H9 (cell line): ENCODE measurements at regions not wholly inside any gene's neighbourhood (a gene's known extent, or its start where the extent isn't known, plus 50 kb on each side); places are given as distances from the start of the nearest gene placed in this dataset.

Experiments used
- DNase-seq: peaks from one replicate; pipeline ENCODE4 v3.0.0-alpha.2; 2017
- H2AFZ ChIP-seq: one replicate; pipeline ENCODE4 v1.6.1; 2013; ENCODE audit warnings: mild to moderate bottlenecking, low read length, control low read depth, moderate library complexity
- H2AK5ac ChIP-seq: 2 replicates; pipeline ENCODE4 v1.6.1; 2013; ENCODE audit warnings: low read length, control low read depth, mixed read lengths; ENCODE audit not compliant: insufficient read length
- H2BK120ac ChIP-seq: one replicate; pipeline ENCODE4 v1.6.1; 2013; ENCODE audit warnings: low read depth, mild to moderate bottlenecking, low read length, control low read depth, inconsistent platforms; ENCODE audit not compliant: poor library complexity, severe bottlenecking
- H2BK12ac ChIP-seq: 2 replicates; pipeline ENCODE4 v1.6.1; 2013; ENCODE audit warnings: low read length, control low read depth, mixed read lengths, low read depth; ENCODE audit not compliant: insufficient read length
- H2BK15ac ChIP-seq: 2 replicates; pipeline ENCODE4 v1.6.1; 2013; ENCODE audit warnings: low read depth, low read length, control low read depth
- H2BK20ac ChIP-seq: one replicate; pipeline ENCODE4 v1.6.1; 2013; ENCODE audit warnings: low read depth, mild to moderate bottlenecking, low read length, control low read depth, inconsistent platforms; ENCODE audit not compliant: poor library complexity, severe bottlenecking
- H2BK5ac ChIP-seq: 2 replicates; pipeline ENCODE4 v1.6.1; 2013; ENCODE audit warnings: low read length, control low read depth, mixed read lengths; ENCODE audit not compliant: insufficient read length
- H3K14ac ChIP-seq: 2 replicates; pipeline ENCODE4 v1.6.1; 2013; ENCODE audit warnings: low read length, control low read depth; ENCODE audit not compliant: insufficient read depth
- H3K18ac ChIP-seq: 2 replicates; pipeline ENCODE4 v1.6.1; 2013; ENCODE audit warnings: low read depth, mild to moderate bottlenecking, mixed read lengths, low read length, control low read depth; ENCODE audit not compliant: insufficient read length
- H3K23ac ChIP-seq: 2 replicates; pipeline ENCODE4 v1.6.1; 2013; ENCODE audit warnings: low read length, control low read depth, mixed read lengths, low read depth; ENCODE audit not compliant: insufficient read length
- H3K23me2 ChIP-seq: 2 replicates; pipeline ENCODE4 v1.6.1; 2013; ENCODE audit warnings: low read depth, mild to moderate bottlenecking, mixed read lengths, low read length, control low read depth; ENCODE audit not compliant: insufficient read length, poor library complexity, severe bottlenecking
- H3K27ac ChIP-seq: 2 replicates; pipeline ENCODE4 v1.5.1; 2013; ENCODE audit warnings: low read length, control low read depth, mixed read lengths, low read depth; ENCODE audit not compliant: insufficient read length
- H3K27me3 ChIP-seq: 2 replicates; pipeline ENCODE4 v1.6.1; 2013; ENCODE audit warnings: low read length, control low read depth, inconsistent platforms; ENCODE audit not compliant: insufficient read depth
- H3K4ac ChIP-seq: 2 replicates; pipeline ENCODE4 v1.6.1; 2013; ENCODE audit warnings: low read depth, mild to moderate bottlenecking, control low read depth, inconsistent platforms, low read length, moderate library complexity
- H3K4me1 ChIP-seq: 2 replicates; pipeline ENCODE4 v1.6.1; 2013; ENCODE audit warnings: low read length, control low read depth, inconsistent platforms; ENCODE audit not compliant: insufficient read depth
- H3K4me2 ChIP-seq: 2 replicates; pipeline ENCODE4 v1.6.1; 2013; ENCODE audit warnings: low read length, control low read depth, mixed read lengths; ENCODE audit not compliant: insufficient read length, insufficient read depth
- H3K56ac ChIP-seq: 2 replicates; pipeline ENCODE4 v1.6.1; 2013; ENCODE audit warnings: low read depth, mild to moderate bottlenecking, mixed read lengths, low read length, control low read depth; ENCODE audit not compliant: insufficient read length
- H3K79me1 ChIP-seq: 2 replicates; pipeline ENCODE4 v1.6.1; 2013; ENCODE audit warnings: low read depth, mild to moderate bottlenecking, moderate library complexity, low read length, control low read depth, inconsistent platforms; ENCODE audit not compliant: insufficient read depth, poor library complexity, severe bottlenecking
- H3K79me2 ChIP-seq: 2 replicates; pipeline ENCODE4 v1.6.1; 2013; ENCODE audit warnings: low read length, control low read depth, inconsistent platforms; ENCODE audit not compliant: insufficient read depth
- H3K9ac ChIP-seq: 2 replicates; pipeline ENCODE4 v1.6.1; 2013; ENCODE audit warnings: low read length, control low read depth, mixed read lengths; ENCODE audit not compliant: insufficient read length; ENCODE audit errors: extremely low read depth
- H3K9me3 ChIP-seq: one replicate; pipeline ENCODE4 v1.6.1; 2013; ENCODE audit warnings: low read depth, low read length, inconsistent platforms; ENCODE audit not compliant: control insufficient read depth
- H3T11ph ChIP-seq: one replicate; pipeline ENCODE4 v1.6.1; 2013; ENCODE audit warnings: mild to moderate bottlenecking, low read length, control low read depth, inconsistent platforms
- H4K20me1 ChIP-seq: one replicate; pipeline ENCODE4 v1.6.1; 2013; ENCODE audit not compliant: control insufficient read depth, insufficient read length, insufficient read depth
- H4K5ac ChIP-seq: 2 replicates; pipeline ENCODE4 v1.6.1; 2013; ENCODE audit warnings: low read depth, mild to moderate bottlenecking, mixed read lengths, low read length, control low read depth; ENCODE audit not compliant: insufficient read length
- H4K8ac ChIP-seq: replicated peaks from 2 replicates; pipeline ENCODE4 v1.6.1; 2013; ENCODE audit warnings: low read length, control low read depth, mixed read lengths, low read depth; ENCODE audit not compliant: insufficient read length
- H4K91ac ChIP-seq: 2 replicates; pipeline ENCODE4 v1.6.1; 2013; ENCODE audit warnings: low read depth, mild to moderate bottlenecking, moderate library complexity, mixed read lengths, low read length, control low read depth; ENCODE audit not compliant: insufficient read length
- H3K27ac Mint-ChIP-seq, 3 experiments: 2 replicates in 2 of 3; 3 replicates in 1 of 3; pipeline ENCODE4 v1.8.0; 2020 to 2021; ENCODE audit warnings: mixed read lengths in 3 of 3, mild to moderate bottlenecking in 1 of 3, moderate library complexity in 1 of 3
- H3K27me3 Mint-ChIP-seq: 2 replicates; pipeline ENCODE4 v1.8.0; 2021; ENCODE audit warnings: low read depth, mild to moderate bottlenecking, moderate library complexity, mixed read lengths
- H3K36me3 Mint-ChIP-seq, 3 experiments: 2 replicates in 2 of 3; 3 replicates in 1 of 3; pipeline ENCODE4 v1.8.0; 2020 to 2021; ENCODE audit warnings: low read depth in 3 of 3, mixed read lengths in 3 of 3; ENCODE audit not compliant: insufficient read depth in 1 of 3
- H3K4me1 Mint-ChIP-seq, 2 experiments: 2 replicates each; pipeline ENCODE4 v1.8.0; 2020; ENCODE audit warnings: mixed read lengths in 2 of 2
- H3K4me3 Mint-ChIP-seq, 2 experiments: 2 replicates in 1 of 2; 3 replicates in 1 of 2; pipeline ENCODE4 v1.8.0; 2020 to 2021; ENCODE audit warnings: mild to moderate bottlenecking in 2 of 2, mixed read lengths in 2 of 2, moderate library complexity in 1 of 2
- H3K9me3 Mint-ChIP-seq, 2 experiments: 2 replicates in 1 of 2; 3 replicates in 1 of 2; pipeline ENCODE4 v1.8.0; 2020; ENCODE audit warnings: mild to moderate bottlenecking in 2 of 2, mixed read lengths in 2 of 2, moderate library complexity in 1 of 2
- CTCF ChIP-seq: fragments of 200-600 bp; sonication (generic); conservative IDR thresholded peaks from 3 replicates; pipeline ENCODE4 v1.8.0; 2021; ENCODE audit warnings: antibody characterized with exemption, mild to moderate bottlenecking
- WGBS: extraction: QIAGEN DNeasy Blood & Tissue Kit; methylation state at CpG from one replicate; pipeline ENCODE4 v1.1.7; 2013; ENCODE audit warnings: missing lambda C conversion rate, low lambda C conversion rate, mixed read lengths; ENCODE audit not compliant: insufficient read length; ENCODE audit errors: extremely low coverage; 5-methylcytosine and 5-hydroxymethylcytosine counted together

- H3K9ac ChIP-seq, result no peak overlapping the region
- H3K4me1 ChIP-seq, result no peaks in the 10 kb centered on the region
- H3K9me3 ChIP-seq, result no peaks in the 10 kb centered on the region
- H2BK12ac ChIP-seq, result no peak overlapping the region
- DNase-seq, result no peak
- Mint-ChIP-seq H3K27ac (no peak overlapping the region), H3K9me3 (no peaks in the 10 kb centered on the region), H3K27me3 (no peaks in the 10 kb centered on the region), H3K4me3 (no peak overlapping the region), H3K36me3 (no peaks in the 10 kb centered on the region; a peak in 1 of 7 replicates), H3K4me1 (no peaks in the 10 kb centered on the region)
- no peak overlapping the region for H2BK120ac ChIP-seq
- H2BK5ac ChIP-seq, result no peak overlapping the region
- H2AK5ac ChIP-seq, result no peak overlapping the region
- H4K91ac ChIP-seq, result no peak overlapping the region
- no peak overlapping the region for H3T11ph ChIP-seq
- H4K20me1 ChIP-seq, result no peaks in the 10 kb centered on the region
- no peaks in the 10 kb centered on the region for H3K79me1 ChIP-seq
- H3K27me3 ChIP-seq, result no peaks in the 10 kb centered on the region
- no peak overlapping the region for H3K4ac ChIP-seq
- no peak overlapping the region for H3K23ac ChIP-seq
- no peak overlapping the region for H3K4me2 ChIP-seq
- H2BK15ac ChIP-seq, result no peak overlapping the region
- no peak overlapping the region for H3K56ac ChIP-seq
- H3K79me2 ChIP-seq, result no peaks in the 10 kb centered on the region
- H4K8ac ChIP-seq, result no peak overlapping the region
- no peak overlapping the region for H4K5ac ChIP-seq
- no CpG with 5 or more reads among the region's 1 CpG for WGBS
- no peaks in the 10 kb centered on the region for H3K23me2 ChIP-seq
- no peak overlapping the region for H2BK20ac ChIP-seq
- no peak overlapping the region for H3K27ac ChIP-seq
- no peak for TF ChIP-seq CTCF
- no peak overlapping the region for H3K14ac ChIP-seq
- no peak overlapping the region for H3K18ac ChIP-seq
- no peak overlapping the region for H2AFZ ChIP-seq
Observed at GRCh38 chr14:42533476-42533875, 926.8 kb downstream of the LRFN5 start.
